ENCODE measurements at regions not wholly inside any gene's neighbourhood (a gene's known extent, or its start where the extent isn't known, plus 50 kb on each side); places are given as distances from the start of the nearest gene placed in this dataset.

- H3K9ac ChIP-seq (ENCODE audit: low read length) = no peak overlapping the region
- no peak for ATAC-seq
- TF ChIP-seq EZH2phosphoT487 (IDR thresholded peaks at IDR 0.05; ENCODE audit: borderline replicate concordance, low read length) = no peak
- no peak for TF ChIP-seq EZH2 (IDR thresholded peaks at IDR 0.05; ENCODE audit: low read length, unreplicated experiment)
- no peak for TF ChIP-seq CTCF (conservative IDR thresholded peaks at IDR 0.05; ENCODE audit: low read depth, low read length)
- intact Hi-C loops (cut with micrococcal nuclease) = no loop called here
- no peaks in the 10 kb centered on the region for H4K20me1 ChIP-seq (ENCODE audit: low read length)
- H3K27me3 ChIP-seq (ENCODE audit: low read length) = peaks cover 93% of the 10 kb centered on the region
- H3K79me2 ChIP-seq (ENCODE audit: low read length) = no peaks in the 10 kb centered on the region
- BruUV-seq (replicated peaks) = no TSS peak
- no peaks in the 10 kb centered on the region for H3K9me2 ChIP-seq (replicated peaks; ENCODE audit: low read length)
- H3K36me3 ChIP-seq (ENCODE audit: low read depth, low read length) = no peaks in the 10 kb centered on the region
- H3K4me2 ChIP-seq (ENCODE audit: low read length) = no peak overlapping the region
- CTCF ChIA-PET = no interaction called here
- H3K4me3 ChIP-seq (ENCODE audit: low read length) = no peak overlapping the region
- POLR2A ChIA-PET (ENCODE audit: unreplicated experiment) = no interaction called here
- no peak for DNase-seq
- no peak overlapping the region for H3K27ac ChIP-seq (ENCODE audit: low read length)
- H3K4me1 ChIP-seq (ENCODE audit: insufficient read depth, low read length) = no peaks in the 10 kb centered on the region
- H3K9me3 ChIP-seq (ENCODE audit: low read length) = no peaks in the 10 kb centered on the region
- no peak overlapping the region for H2AFZ ChIP-seq (ENCODE audit: low read length)
- H3F3A ChIP-seq (ENCODE audit: low read length, unreplicated experiment) = no peaks in the 10 kb centered on the region
These were observed 390.3 kb downstream of the BRD1 start for GRCh38 chr22:49437356-49437755.

DNA sequence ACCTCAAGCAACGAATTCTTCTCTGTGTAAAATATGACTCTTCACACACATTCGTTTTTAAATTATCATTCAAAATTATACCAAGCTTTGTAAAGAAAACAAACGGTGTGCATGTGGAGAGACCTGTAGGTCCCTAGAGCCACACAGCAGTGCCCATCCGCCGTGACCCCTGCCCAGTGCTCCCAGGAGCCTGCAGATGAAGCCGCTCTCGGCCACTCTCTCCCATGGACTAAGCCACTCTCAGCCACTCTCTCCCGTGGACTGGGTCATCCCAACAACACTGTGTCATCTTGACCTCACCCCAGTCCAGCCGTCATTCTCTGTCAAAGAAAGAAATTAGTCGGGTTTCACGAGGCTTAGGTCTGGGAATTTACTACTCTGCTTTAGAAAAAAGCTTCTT, 391.6 kb downstream of the BRD1 start:
- ChIA-PET CTCF (interaction anchor here (0.6 kb wide), 1 partner anchor 198 kb away, joined by 3 read pairs; no protein-coding TSS in a partner anchor), POLR2A (ENCODE audit: unreplicated experiment) (no interaction called here)
- DNase-seq = no peak
- H3K9me3 ChIP-seq (ENCODE audit: low read length) = no peaks in the 10 kb centered on the region
- intact Hi-C loops (cut with micrococcal nuclease) = no loop called here
- H3K9me2 ChIP-seq (replicated peaks; ENCODE audit: low read length) = no peaks in the 10 kb centered on the region
- peaks cover 93% of the 10 kb centered on the region for H3K27me3 ChIP-seq (ENCODE audit: low read length)
- no TSS peak for BruUV-seq (replicated peaks)
- no peaks in the 10 kb centered on the region for H3F3A ChIP-seq (ENCODE audit: low read length, unreplicated experiment)
- TF ChIP-seq EZH2 (IDR thresholded peaks at IDR 0.05; ENCODE audit: low read length, unreplicated experiment) (no peak), CTCF (conservative IDR thresholded peaks at IDR 0.05; ENCODE audit: low read depth, low read length) (no peak), EZH2phosphoT487 (IDR thresholded peaks at IDR 0.05; ENCODE audit: borderline replicate concordance, low read length) (no peak)
- H2AFZ ChIP-seq (ENCODE audit: low read length) = no peak overlapping the region
- H3K36me3 ChIP-seq (ENCODE audit: low read depth, low read length) = no peaks in the 10 kb centered on the region
- H3K27ac ChIP-seq (ENCODE audit: low read length) = no peak overlapping the region
- no peak for ATAC-seq
- H3K4me3 ChIP-seq (ENCODE audit: low read length) = no peak overlapping the region
- H3K4me1 ChIP-seq (ENCODE audit: insufficient read depth, low read length) = no peaks in the 10 kb centered on the region
- H3K4me2 ChIP-seq (ENCODE audit: low read length) = no peak overlapping the region
- no peak overlapping the region for H3K9ac ChIP-seq (ENCODE audit: low read length)
- no peaks in the 10 kb centered on the region for H3K79me2 ChIP-seq (ENCODE audit: low read length)
- no peaks in the 10 kb centered on the region for H4K20me1 ChIP-seq (ENCODE audit: low read length)

DNA sequence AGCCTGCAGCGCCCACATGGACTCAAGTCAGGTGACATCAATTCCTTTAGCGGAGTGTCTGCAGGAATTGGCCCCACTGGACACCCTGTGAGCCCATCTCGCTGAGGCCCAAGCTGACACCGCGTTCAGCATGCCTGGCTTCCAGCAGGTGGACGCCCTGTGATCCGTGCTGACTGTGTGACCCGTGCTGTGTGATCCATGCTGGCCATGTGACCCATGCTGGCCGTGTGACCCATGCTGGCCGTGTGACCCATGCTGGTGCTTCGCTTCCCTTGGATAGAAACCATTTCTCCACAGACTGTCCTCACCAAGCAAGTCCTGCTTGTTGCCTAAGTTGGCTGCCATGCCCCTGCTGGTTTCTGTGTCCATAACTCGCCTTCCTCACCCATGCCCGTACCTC, 392.1 kb downstream of the BRD1 start:
- CTCF ChIA-PET = interaction anchor here (0.6 kb wide), 1 partner anchor 198 kb away, joined by 3 read pairs; no protein-coding TSS in a partner anchor
- peaks cover 90% of the 10 kb centered on the region for H3K27me3 ChIP-seq (ENCODE audit: low read length)
- DNase-seq (no peak), ATAC-seq (no peak)
- no peaks in the 10 kb centered on the region for H4K20me1 ChIP-seq (ENCODE audit: low read length)
- H3K9me3 ChIP-seq (ENCODE audit: low read length) = no peaks in the 10 kb centered on the region
- H3F3A ChIP-seq (ENCODE audit: low read length, unreplicated experiment) = no peaks in the 10 kb centered on the region
- POLR2A ChIA-PET (ENCODE audit: unreplicated experiment) = no interaction called here
- TF ChIP-seq EZH2 (IDR thresholded peaks at IDR 0.05; ENCODE audit: low read length, unreplicated experiment) (no peak), EZH2phosphoT487 (IDR thresholded peaks at IDR 0.05; ENCODE audit: borderline replicate concordance, low read length) (no peak), CTCF (conservative IDR thresholded peaks at IDR 0.05; ENCODE audit: low read depth, low read length) (no peak)
- no peaks in the 10 kb centered on the region for H3K9me2 ChIP-seq (replicated peaks; ENCODE audit: low read length)
- H3K36me3 ChIP-seq (ENCODE audit: low read depth, low read length) = no peaks in the 10 kb centered on the region
- H3K4me2 ChIP-seq (ENCODE audit: low read length) = no peak overlapping the region
- no peak overlapping the region for H3K9ac ChIP-seq (ENCODE audit: low read length)
- H2AFZ ChIP-seq (ENCODE audit: low read length) = no peak overlapping the region
- intact Hi-C loops (cut with micrococcal nuclease) = no loop called here
- BruUV-seq (replicated peaks) = no TSS peak
- H3K4me3 ChIP-seq (ENCODE audit: low read length) = no peak overlapping the region
- no peak overlapping the region for H3K27ac ChIP-seq (ENCODE audit: low read length)
- H3K4me1 ChIP-seq (ENCODE audit: insufficient read depth, low read length) = no peaks in the 10 kb centered on the region
- H3K79me2 ChIP-seq (ENCODE audit: low read length) = no peaks in the 10 kb centered on the region

Data from PC-3 (cell line).